CD4-positive, CD25-positive, alpha-beta regulatory T cell (primary cell): ENCODE measurements at regions not wholly inside any gene's neighbourhood (a gene's known extent, or its start where the extent isn't known, plus 50 kb on each side); places are given as distances from the start of the nearest gene placed in this dataset.

Experiments used
- ATAC-seq, 2 donors: fragments of 150-1000 bp; cut with Tn5 transposase; one replicate each; pipeline ENCODE4 v1.10.0; 2021; ENCODE audit warnings: low read depth in 2 of 2, moderate number of reproducible peaks in 2 of 2, moderate library complexity in 1 of 2
- DNase-seq, 3 donors: peaks; one replicate each; pipeline versions ENCODE4 v3.0.0 to v3.0.0-alpha.2; 2012 to 2022; ENCODE audit warnings: mixed read lengths in 1 of 3
- H3K27ac ChIP-seq: one replicate; pipeline ENCODE4 v1.7.0; 2013; ENCODE audit warnings: mild to moderate bottlenecking, low read length; ENCODE audit not compliant: insufficient read depth, poor library complexity, severe bottlenecking
- H3K27me3 ChIP-seq: one replicate; pipeline ENCODE4 v1.7.0; 2013; ENCODE audit warnings: low read length; ENCODE audit not compliant: control insufficient read depth, insufficient read depth
- H3K36me3 ChIP-seq: one replicate; pipeline ENCODE4 v1.7.0; 2013; ENCODE audit warnings: mild to moderate bottlenecking, low read length, moderate library complexity; ENCODE audit not compliant: control insufficient read depth, insufficient read depth
- H3K4me1 ChIP-seq: 2 replicates; pipeline ENCODE4 v1.7.0; 2013; ENCODE audit warnings: mild to moderate bottlenecking, low read length; ENCODE audit not compliant: insufficient read depth, control insufficient read depth, poor library complexity, severe bottlenecking
- H3K4me3 ChIP-seq: one replicate; pipeline ENCODE4 v1.7.0; 2013; ENCODE audit warnings: low read depth, mild to moderate bottlenecking, low read length, moderate library complexity
- H3K9me3 ChIP-seq, 2 experiments: 1 replicate in 1 of 2; 2 replicates in 1 of 2; pipeline ENCODE4 v1.7.0; 2013; ENCODE audit warnings: low read length in 2 of 2, mild to moderate bottlenecking in 1 of 2, moderate library complexity in 1 of 2; ENCODE audit not compliant: control insufficient read depth in 2 of 2
- H3K27ac Mint-ChIP-seq, 3 donors: one replicate each; pipeline ENCODE4 v1.8.0; 2020 to 2022; ENCODE audit warnings: mild to moderate bottlenecking in 3 of 3, mixed read lengths in 3 of 3, moderate library complexity in 2 of 3
- H3K27me3 Mint-ChIP-seq: one replicate; pipeline ENCODE4 v1.8.0; 2022; ENCODE audit warnings: mild to moderate bottlenecking, mixed read lengths
- H3K36me3 Mint-ChIP-seq: one replicate; pipeline ENCODE4 v1.8.0; 2020; ENCODE audit warnings: mixed read lengths
- H3K4me1 Mint-ChIP-seq, 4 donors: one replicate each; pipeline ENCODE4 v1.8.0; 2020 to 2022; ENCODE audit warnings: mixed read lengths in 4 of 4, mild to moderate bottlenecking in 1 of 4
- H3K4me3 Mint-ChIP-seq, 4 donors: one replicate each; pipeline ENCODE4 v1.8.0; 2020 to 2022; ENCODE audit warnings: mild to moderate bottlenecking in 4 of 4, mixed read lengths in 4 of 4, moderate library complexity in 3 of 4
- H3K9me3 Mint-ChIP-seq, 7 donors: one replicate each; pipeline ENCODE4 v1.8.0; 2020 to 2022; ENCODE audit warnings: mixed read lengths in 7 of 7, mild to moderate bottlenecking in 3 of 7, moderate library complexity in 2 of 7

GRCh38 chr1:56148326-56149193 lies 430.8 kb downstream of the PLPP3 start:
- no peaks in the 10 kb centered on the region for H3K27me3 Mint-ChIP-seq
- DNase-seq = no peak
- Histone ChIP-seq H3K4me1 (no peaks in the 10 kb centered on the region), H3K27me3 (no peaks in the 10 kb centered on the region), H3K4me3 (no peak overlapping the region), H3K27ac (no peak overlapping the region), H3K36me3 (no peaks in the 10 kb centered on the region), H3K9me3 (no peaks in the 10 kb centered on the region)
- H3K9me3 Mint-ChIP-seq = peaks cover 0 to 5% (median 2%) of the 10 kb centered on the region in 7 donors
- no peaks in the 10 kb centered on the region for H3K36me3 Mint-ChIP-seq
- no peaks in the 10 kb centered on the region for H3K4me1 Mint-ChIP-seq
- no peak for ATAC-seq
- H3K4me3 Mint-ChIP-seq = no peak overlapping the region
- H3K27ac Mint-ChIP-seq = no peak overlapping the region

- no peak overlapping the region for H3K27ac ChIP-seq
- H3K27ac Mint-ChIP-seq = no peak overlapping the region
- no peaks in the 10 kb centered on the region for H3K4me1 Mint-ChIP-seq
- H3K4me1 ChIP-seq = no peaks in the 10 kb centered on the region
- DNase-seq (no peak), ATAC-seq (no peak)
- no peaks in the 10 kb centered on the region for H3K36me3 ChIP-seq
- no peak overlapping the region for H3K4me3 Mint-ChIP-seq
- no peaks in the 10 kb centered on the region for H3K27me3 Mint-ChIP-seq
- no peak overlapping the region for H3K4me3 ChIP-seq
- H3K36me3 Mint-ChIP-seq = no peaks in the 10 kb centered on the region
- H3K9me3 ChIP-seq = no peaks in the 10 kb centered on the region
- peaks cover 0 to 5% (median 2%) of the 10 kb centered on the region in 7 donors for H3K9me3 Mint-ChIP-seq
- no peaks in the 10 kb centered on the region for H3K27me3 ChIP-seq
Observed at GRCh38 chr1:56147459-56147858, 431.9 kb downstream of the PLPP3 start.

GRCh38 chr1:56147034-56147433 lies 432.3 kb downstream of the PLPP3 start:
- no peaks in the 10 kb centered on the region for H3K9me3 ChIP-seq
- no peaks in the 10 kb centered on the region for H3K4me1 Mint-ChIP-seq
- no peaks in the 10 kb centered on the region for H3K36me3 ChIP-seq
- H3K4me3 Mint-ChIP-seq = no peak overlapping the region
- ATAC-seq = no peak
- H3K27ac Mint-ChIP-seq = no peak overlapping the region
- H3K27me3 ChIP-seq = no peaks in the 10 kb centered on the region
- H3K9me3 Mint-ChIP-seq = peaks cover 0 to 5% (median 2%) of the 10 kb centered on the region in 7 donors
- H3K27ac ChIP-seq = no peak overlapping the region
- no peaks in the 10 kb centered on the region for H3K27me3 Mint-ChIP-seq
- no peaks in the 10 kb centered on the region for H3K4me1 ChIP-seq
- no peaks in the 10 kb centered on the region for H3K36me3 Mint-ChIP-seq
- DNase-seq = no peak
- no peak overlapping the region for H3K4me3 ChIP-seq

GRCh38 chr1:56146449-56146848 lies 432.9 kb downstream of the PLPP3 start:
- H3K27me3 ChIP-seq = no peaks in the 10 kb centered on the region
- H3K36me3 ChIP-seq = no peaks in the 10 kb centered on the region
- H3K4me1 ChIP-seq = no peaks in the 10 kb centered on the region
- Mint-ChIP-seq H3K4me1 (no peaks in the 10 kb centered on the region), H3K27me3 (no peaks in the 10 kb centered on the region), H3K9me3 (peaks cover 0 to 5% (median 2%) of the 10 kb centered on the region in 7 donors), H3K36me3 (no peaks in the 10 kb centered on the region), H3K27ac (no peak overlapping the region), H3K4me3 (no peak overlapping the region)
- H3K27ac ChIP-seq = no peak overlapping the region
- DNase-seq = no peak
- no peak for ATAC-seq
- no peaks in the 10 kb centered on the region for H3K9me3 ChIP-seq
- H3K4me3 ChIP-seq = no peak overlapping the region

GRCh38 chr1:56145581-56145980 lies 433.8 kb downstream of the PLPP3 start:
- ATAC-seq (no peak), DNase-seq (no peak)
- Mint-ChIP-seq H3K36me3 (no peaks in the 10 kb centered on the region), H3K27me3 (no peaks in the 10 kb centered on the region), H3K9me3 (peaks cover 0 to 4% (median 2%) of the 10 kb centered on the region in 7 donors), H3K4me1 (no peaks in the 10 kb centered on the region), H3K27ac (no peak overlapping the region), H3K4me3 (no peak overlapping the region)
- H3K36me3 ChIP-seq = no peaks in the 10 kb centered on the region
- no peak overlapping the region for H3K27ac ChIP-seq
- H3K4me1 ChIP-seq = no peaks in the 10 kb centered on the region
- no peaks in the 10 kb centered on the region for H3K9me3 ChIP-seq
- H3K4me3 ChIP-seq = no peak overlapping the region
- H3K27me3 ChIP-seq = no peaks in the 10 kb centered on the region

GRCh38 chr1:56142301-56142700 lies 437.1 kb downstream of the PLPP3 start:
- Histone ChIP-seq H3K27ac (no peak overlapping the region), H3K4me3 (no peak overlapping the region), H3K27me3 (no peaks in the 10 kb centered on the region), H3K9me3 (no peaks in the 10 kb centered on the region), H3K36me3 (no peaks in the 10 kb centered on the region), H3K4me1 (no peaks in the 10 kb centered on the region)
- DNase-seq = no peak
- Mint-ChIP-seq H3K36me3 (no peaks in the 10 kb centered on the region), H3K27ac (no peak overlapping the region), H3K9me3 (peaks cover 0 to 4% (median 0%) of the 10 kb centered on the region in 7 donors), H3K4me3 (no peak overlapping the region), H3K27me3 (no peaks in the 10 kb centered on the region), H3K4me1 (no peaks in the 10 kb centered on the region)
- no peak for ATAC-seq

- Mint-ChIP-seq H3K4me1 (no peaks in the 10 kb centered on the region), H3K4me3 (no peak overlapping the region), H3K9me3 (peaks cover 0 to 4% (median 0%) of the 10 kb centered on the region in 7 donors), H3K36me3 (no peaks in the 10 kb centered on the region), H3K27ac (no peak overlapping the region), H3K27me3 (no peaks in the 10 kb centered on the region)
- no peaks in the 10 kb centered on the region for H3K9me3 ChIP-seq
- DNase-seq = no peak
- no peak overlapping the region for H3K27ac ChIP-seq
- H3K4me1 ChIP-seq = no peaks in the 10 kb centered on the region
- no peaks in the 10 kb centered on the region for H3K27me3 ChIP-seq
- H3K36me3 ChIP-seq = no peaks in the 10 kb centered on the region
- no peak overlapping the region for H3K4me3 ChIP-seq
- no peak for ATAC-seq
Observed at GRCh38 chr1:56139836-56140235, 439.5 kb downstream of the PLPP3 start.
